HG03095 (cell line): ENCODE measurements at regions not wholly inside any gene's neighbourhood (a gene's known extent, or its start where the extent isn't known, plus 50 kb on each side); places are given as distances from the start of the nearest gene placed in this dataset.
"Not testable (repeated sequence)": the region's sequence is repeated elsewhere in the genome, so short reads cannot be mapped to it uniquely, and the experiment has no call there.

Experiments
- ATAC-seq: cut with Tn5 transposase; IDR thresholded peaks from one replicate; pipeline ENCODE4 v1.9.1; 2021; ENCODE audit warnings: moderate library complexity; ENCODE audit not compliant: unreplicated experiment

DNA sequence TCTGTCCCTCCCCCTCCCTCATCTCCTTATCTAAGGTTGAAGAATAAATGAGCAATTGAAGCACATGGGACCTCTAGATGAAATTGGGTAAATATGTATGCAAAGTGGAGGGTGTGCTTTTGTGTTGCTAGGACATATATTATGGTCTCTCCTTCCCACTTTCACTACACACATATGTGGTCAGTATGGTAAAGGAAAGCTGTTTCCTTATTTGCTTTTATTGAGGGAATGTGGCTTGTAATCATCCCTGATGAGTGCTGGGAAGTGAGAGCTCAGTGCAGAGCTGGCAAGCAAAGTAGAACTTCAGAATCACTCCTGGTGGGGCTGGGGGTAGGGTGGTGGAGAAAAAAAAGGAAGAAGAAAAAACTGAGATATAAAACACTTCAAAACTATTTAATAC is 189.9 kb upstream of the ATP5MC3 start:
- ATAC-seq: no peak

DNA sequence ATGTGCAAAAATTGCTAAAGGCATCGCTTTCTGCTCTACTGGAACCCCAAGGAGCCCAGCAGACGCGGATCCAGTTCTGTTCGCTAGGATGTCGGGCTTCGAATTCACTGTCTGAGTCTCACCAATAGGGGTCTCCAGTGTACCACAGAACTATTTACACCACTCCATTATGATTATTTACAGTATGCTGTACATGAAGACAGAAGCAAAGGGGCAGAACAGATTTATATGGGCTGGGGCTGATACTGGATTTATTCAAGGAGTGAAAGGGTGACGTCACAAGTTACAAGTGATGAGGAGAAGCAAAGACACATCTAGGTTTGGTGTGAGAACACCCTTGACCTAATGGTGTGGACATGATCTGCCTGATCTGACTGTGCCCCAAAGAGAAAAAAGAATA is 185.3 kb upstream of the ATP5MC3 start:
- no peak for ATAC-seq

DNA sequence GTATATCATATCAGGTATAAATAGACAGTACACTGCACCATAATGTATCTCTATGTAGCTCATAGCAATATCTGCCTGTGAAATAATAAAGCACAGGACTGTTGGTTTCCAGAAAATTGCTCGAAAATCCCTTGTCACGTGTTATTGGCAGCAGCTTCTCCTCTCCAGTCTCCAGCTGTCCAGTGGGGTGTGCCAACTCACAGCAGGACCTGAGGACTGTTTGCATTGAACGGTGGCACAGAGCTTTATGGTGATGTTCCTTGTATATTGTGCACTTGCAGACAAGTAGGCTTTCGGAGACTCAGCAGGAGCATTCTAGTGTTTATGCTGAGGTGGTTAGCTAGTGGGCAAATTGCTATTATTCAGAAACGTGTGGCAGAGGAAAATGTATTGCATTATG is 182.2 kb upstream of the ATP5MC3 start:
- ATAC-seq: no peak

DNA sequence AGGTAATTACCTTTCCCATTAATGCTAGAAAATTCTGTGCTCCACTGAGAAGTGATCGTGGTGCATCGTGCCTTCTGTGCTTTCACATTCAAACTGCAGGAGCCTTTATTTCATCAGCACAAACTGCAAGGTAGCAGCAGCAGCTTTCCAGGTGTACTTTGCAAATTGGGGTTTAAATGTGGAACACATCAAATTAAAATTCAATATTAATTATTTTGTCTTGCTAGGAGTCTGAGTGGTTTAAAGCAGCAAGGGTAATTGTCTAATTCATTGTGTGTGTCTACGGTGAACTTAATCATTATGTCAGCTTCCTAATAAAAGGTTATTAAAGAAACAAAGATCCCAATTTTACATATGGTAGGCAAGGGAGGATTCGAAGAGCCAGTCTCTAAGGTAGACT is 180.8 kb upstream of the ATP5MC3 start:
- no peak for ATAC-seq

DNA sequence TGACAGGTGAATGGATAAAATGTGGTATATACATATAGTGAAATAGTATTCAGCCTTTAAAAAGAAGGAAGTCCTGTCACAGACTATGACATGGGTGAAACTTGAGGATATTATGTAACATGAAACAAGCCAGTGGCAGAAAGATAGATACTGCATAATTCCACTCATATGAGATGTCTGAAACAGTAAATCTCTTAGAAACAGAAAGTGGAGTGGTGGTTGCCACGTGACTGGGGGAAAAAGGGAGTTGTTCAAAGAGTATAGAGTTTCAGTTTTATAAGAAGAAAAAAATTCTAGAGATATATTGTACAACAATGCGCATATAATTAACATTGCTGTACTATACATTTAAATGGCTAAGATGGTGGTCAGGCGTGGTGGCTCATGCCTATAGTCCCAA is 178.2 kb upstream of the ATP5MC3 start:
- no peak for ATAC-seq

DNA sequence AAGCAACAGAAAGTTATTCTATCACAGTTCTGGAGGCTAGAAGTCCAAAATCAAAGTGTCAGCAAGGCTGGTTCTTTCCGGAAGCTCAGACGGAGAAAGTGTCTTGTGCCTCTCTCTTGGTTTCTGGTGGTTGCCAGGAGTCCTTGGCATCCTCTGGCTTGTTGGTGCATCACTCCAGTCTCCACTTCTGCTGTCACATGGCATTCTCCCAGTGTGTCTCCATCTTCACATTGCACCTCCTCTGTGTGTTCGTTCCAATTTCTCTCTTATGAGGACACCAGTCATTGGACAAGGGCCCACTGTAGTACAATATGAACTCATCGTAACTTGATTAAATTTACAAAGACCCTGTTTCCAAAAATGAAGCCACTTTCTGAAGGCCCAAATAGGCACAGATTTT is 175.4 kb upstream of the ATP5MC3 start:
- no peak for ATAC-seq

DNA sequence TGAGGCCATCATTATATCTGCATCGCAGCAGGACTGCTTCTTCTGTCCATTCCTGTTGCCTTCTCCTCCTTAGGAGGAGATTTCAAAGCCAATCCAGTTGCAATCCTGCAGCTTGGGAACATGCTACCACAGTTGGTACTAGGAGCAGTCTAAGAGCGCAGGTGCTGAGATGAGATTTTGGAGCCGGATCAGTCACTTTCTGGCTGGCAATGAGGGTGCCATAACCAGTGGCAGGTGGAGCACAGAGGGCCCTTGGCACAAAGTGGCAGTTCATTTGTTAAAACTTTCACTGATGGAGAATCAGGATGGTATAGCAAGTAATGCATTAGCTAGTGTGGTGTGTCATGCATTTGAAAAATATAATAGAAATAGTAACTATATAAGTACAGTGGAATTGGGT is 173.7 kb upstream of the ATP5MC3 start:
- no peak for ATAC-seq

DNA sequence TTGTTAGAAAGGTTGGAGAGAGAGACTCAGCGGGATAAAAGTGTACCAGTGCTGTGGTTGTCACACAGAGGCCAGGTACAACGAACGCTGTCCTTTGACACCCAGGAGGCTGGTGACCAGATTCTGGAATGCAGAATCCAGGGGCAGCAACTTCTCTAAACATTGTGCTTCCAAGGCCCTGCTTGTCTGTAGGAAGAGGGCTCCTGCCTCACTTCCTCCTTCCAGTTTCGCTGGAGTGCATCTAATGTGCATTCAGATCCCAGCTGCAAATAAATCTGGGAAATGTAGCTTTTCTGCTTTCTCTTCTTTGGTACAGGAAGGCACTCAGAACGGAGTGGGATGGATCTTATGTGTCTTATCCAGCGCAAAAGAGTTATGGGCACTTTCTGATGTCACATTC is 171.8 kb upstream of the ATP5MC3 start:
- no peak for ATAC-seq

DNA sequence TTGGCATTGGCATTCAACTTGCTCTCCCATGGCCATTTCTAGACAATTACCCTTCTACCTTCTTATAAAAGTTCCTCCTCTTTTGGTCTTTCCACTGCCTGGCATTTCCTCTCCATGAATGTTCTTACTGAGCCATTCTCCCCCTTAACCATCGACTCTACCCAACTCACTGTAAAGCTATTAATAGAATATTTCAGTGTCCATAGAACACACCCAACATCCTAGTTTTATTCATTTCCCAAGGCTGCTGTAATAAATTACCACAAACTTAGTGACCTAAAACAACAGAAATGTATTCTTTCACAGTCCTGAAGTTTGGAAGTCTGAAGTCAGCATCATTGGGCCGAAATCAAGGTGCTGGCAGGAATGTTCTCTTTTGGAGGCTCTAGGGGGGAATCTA is 170.0 kb upstream of the ATP5MC3 start:
- no peak for ATAC-seq

DNA sequence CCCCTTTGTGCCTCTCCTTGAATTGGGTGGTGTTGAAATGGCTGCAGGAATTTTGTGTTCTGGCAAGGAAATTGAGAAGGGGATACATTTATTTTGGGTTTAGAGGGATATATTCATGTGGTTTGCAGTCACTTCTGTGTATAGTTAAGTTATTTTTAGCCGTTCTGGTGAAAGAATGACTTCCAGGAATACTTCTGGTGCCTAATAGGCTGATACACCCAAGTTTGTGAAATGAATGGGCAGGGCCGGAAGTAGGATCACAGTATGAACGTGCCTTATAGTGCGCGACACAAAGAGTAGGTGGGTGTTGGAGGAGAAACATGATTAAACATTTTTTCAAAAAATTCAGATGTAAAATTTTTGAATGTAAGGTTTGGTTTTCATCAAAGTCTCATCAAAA is 168.6 kb upstream of the ATP5MC3 start:
- no peak for ATAC-seq

DNA sequence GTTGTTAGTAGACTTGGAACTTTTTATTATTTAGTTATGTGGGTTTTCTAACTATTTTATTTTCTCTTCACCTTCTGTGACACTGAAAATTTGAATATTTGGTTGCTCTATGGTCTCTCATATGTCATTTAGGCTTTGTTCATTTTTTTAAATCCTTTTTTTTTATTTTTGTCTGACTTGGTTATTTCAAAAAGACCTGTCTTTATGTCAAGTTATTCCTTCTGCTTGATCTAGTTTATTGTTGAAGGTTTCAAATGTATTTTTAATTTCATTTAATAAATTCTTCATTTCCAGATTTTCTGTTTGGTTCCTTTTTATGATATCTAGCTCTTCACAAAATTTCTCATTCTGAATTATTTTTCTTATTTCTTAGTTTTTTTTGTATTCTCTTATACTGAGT is 160.6 kb upstream of the ATP5MC3 start:
- no peak for ATAC-seq

DNA sequence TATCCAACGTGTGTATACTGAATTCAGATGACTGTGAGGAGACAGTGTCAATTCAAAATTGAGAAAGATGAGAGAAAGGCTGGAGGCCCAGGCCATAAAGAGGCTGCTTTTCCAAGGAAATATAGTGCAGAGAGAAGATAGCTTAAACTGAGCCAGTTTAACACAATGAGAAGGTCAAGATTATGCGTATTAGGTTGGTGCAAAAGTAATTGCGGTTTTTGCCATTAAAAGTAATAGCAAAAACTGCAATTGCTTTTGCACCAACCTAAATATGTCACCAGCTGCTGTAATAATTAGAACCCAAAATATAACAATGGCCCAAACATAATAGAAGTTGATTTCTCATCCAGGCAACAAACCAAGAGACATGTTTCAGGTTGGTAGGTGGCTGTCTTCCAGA is 148.7 kb upstream of the ATP5MC3 start:
- no peak for ATAC-seq

DNA sequence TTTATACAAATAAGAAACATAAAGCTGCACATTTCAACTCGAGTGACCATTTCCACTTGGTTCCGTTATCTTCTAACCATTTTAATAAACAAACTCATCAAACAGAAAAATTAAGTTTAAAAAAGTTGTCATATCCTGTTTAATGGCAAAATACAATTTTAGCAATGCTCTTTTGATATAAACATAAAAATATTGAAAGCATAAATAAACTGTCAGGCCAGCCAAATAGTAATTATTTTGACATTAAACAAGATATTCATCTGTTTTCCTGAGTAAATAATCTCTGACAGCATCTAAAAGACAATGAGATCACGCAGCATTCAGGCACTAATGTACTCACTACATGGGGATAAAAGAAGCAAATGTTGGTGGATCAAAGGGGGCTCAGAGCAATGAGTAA is 145.3 kb upstream of the ATP5MC3 start:
- ATAC-seq: no peak

DNA sequence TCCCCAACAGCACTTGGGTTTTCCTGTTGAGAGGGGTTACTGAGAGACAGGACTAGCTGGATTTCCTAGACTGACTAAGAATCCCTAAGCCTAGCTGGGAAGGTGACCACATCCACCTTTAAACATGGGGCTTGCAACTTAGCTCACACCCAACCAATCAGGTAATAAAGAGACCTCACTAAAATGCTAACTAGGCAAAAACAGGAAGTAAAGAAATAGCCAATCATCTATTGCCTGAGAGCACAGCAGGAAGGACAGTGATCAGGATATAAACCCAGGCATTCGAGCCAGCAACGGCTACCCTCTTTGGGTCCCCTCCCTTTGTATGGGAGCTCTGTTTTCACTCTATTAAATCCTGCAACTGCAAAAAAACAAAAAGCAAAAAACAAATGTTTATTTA is 144.7 kb upstream of the ATP5MC3 start:
- not testable (repeated sequence) for ATAC-seq

DNA sequence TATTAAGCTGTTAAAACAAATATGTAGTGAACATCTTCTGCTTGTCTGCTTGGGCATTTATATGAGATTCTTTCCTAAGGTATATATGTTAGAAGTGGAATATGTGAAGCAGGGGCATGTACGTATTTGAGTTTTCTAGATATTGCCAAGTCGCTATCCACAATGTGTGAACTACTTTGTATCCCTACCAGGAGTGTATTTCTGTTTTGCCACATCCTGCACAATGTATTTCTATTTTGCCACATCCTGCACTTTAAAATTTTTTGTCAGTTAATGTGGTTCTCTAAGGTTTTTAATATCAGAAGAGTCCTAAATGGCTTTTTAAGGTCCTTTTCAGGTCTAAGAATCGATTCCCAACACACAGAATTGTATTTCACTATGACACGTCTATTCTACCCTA is 141.7 kb upstream of the ATP5MC3 start:
- ATAC-seq: no peak

DNA sequence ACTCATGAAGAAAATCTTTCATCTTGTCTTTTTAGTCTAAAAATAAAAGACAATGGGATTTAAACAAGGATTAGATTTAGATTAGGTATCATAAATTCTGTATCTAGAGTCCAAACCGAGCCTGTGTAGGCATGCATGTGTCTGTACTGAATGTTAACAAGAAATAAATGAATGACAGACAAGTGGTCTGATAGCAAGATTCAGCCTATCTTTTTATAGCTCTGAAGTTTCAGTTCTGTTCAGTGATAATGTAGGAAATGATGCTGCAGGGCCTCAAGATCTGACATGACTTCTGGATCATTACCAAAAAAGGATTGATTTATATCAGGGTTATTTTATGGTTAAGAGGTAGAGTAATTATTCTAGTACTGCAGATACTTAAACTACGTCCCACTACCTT is 137.0 kb upstream of the ATP5MC3 start:
- no peak for ATAC-seq

DNA sequence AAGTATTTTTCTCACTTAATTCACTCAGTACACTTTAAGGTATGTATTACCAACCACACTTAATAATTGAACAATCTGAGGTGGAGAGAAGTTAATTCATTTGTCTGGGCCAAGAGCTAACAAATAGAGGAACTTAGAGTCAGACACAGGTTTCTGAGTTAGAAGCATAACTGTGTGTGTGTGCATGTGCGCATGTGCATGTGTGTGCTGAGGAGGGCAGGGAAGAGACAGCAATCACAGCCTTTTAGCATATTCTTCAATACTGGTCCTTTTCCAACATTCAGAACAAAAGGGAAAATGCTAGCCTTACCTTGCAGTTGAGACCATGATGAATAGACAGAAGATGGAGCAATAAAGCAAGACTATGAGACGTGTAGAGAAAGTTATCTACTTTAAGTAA is 136.2 kb upstream of the ATP5MC3 start:
- ATAC-seq: no peak

DNA sequence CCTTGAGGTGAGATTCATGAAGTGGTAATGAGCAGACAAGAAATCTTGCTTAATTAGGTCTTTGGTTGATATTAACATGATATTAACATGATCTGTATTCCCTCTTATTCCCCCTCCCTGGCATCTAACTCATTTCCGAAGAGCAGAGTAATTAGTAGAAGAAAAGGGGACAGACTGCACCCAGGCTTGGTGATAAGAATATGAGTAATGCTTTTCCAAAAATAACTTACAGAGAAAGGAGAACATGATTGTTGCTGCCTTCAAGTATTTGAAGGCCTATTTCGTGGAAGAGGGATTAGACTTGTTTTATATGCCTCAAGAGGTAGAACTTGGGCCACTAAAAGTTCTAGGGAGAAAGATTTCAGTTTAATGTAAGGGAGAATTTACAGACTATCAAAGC is 130.6 kb upstream of the ATP5MC3 start:
- no peak for ATAC-seq

DNA sequence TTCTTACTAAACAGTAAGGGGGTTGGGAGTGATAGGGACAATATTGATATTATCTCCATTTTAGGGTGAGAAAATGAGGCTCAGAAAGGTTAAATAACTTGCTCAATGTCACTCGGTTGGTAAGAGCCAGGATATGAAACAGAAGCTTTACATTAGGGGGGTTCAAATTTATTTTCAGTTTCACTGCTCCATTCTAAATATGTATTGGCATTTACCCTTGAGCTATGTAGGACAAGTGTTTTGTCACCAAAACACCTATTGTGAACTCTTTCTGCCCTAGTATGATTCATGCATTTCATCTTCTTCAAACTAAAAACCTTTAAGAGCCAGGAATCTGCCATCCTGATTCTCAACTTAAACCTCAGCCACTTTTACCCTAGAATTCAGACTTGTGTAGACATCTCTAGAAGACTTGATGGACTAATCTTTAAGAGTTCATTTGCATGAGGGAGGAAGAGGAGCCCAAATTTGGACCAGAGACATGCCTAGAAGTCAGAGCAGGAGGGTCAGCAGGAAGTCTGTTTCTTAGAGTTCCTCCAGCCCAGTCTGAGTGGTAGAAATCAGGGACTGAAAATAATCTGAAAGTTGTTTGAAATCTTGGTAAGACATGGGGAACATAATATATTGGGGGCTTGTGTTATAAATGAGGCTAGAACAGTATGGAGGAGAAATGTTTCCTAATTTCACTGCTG is 129.4 kb upstream of the ATP5MC3 start:
- no peak for ATAC-seq

DNA sequence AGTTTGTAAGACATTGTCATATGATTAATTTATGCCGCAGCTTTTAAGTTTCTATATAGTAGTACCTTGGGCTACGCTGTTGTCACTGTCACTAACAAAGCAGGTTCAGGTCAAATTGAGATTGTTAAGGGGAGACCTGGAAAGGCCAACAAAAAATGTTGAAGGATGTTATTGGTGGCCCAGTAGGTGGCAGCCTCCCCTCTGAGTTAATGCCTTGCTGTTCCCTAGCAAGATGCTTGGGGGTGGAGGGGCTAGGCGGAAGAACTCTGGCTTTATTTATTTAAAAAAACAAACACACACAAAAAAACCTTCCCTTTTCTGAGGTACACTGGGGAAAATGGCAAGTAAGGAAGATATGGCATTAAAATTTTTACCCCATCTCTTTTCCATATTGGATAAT is 128.3 kb upstream of the ATP5MC3 start:
- no peak for ATAC-seq

DNA sequence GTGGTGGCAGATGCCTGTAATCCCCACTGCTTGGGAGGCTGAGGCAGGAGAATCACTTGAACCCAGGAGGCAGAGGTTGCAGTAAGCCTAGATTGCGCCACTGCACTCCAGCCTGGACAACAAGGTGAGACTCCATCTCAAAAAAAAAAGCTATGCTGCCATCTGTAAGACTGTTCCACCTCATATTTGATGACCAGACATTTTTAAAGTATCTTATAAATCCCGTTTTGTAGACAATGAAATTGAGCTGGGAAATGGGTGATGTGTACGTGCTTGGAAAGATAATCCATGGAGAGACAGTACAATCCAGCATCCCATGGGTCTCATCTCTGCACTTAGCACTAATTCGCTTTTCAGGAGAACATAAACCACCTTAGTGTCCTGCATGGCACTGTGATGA is 126.5 kb upstream of the ATP5MC3 start:
- no peak for ATAC-seq

DNA sequence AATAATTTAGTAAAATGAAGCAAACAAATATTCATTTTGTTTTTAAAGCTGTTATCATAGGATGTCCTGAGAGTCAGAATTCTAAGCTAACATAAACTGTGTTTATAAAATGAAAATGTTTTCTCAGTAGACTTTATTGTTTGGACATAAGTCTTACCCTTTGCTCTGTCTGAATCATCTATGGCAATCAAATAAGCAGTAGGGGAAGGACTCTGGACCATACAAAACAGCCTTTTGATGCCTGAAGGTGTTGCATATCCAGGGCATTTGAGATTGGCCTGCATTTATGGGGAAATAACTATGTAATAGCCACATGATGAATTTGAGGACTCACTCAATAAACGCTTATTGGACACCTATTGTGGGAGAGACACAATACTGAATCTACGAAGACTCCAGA is 123.0 kb upstream of the ATP5MC3 start:
- ATAC-seq: no peak

DNA sequence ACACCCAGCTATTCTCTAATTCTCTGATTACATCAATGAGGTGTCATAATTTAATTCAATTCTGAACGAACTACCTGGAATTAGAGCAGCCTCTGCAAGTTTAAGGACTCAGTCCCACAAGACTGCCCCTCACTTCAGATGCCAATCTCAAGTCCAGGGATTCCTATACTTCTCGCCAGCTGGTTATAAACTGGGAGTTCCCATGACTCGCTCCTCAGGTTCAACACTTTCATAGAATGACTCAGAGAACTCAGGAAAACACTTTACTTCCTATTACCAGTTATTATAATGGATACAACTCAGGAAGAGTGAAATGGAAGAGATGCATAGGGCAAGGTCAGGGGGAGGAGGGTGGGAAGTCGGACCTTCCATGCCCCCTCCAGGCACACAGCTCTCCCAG is 112.3 kb upstream of the ATP5MC3 start:
- no peak for ATAC-seq

DNA sequence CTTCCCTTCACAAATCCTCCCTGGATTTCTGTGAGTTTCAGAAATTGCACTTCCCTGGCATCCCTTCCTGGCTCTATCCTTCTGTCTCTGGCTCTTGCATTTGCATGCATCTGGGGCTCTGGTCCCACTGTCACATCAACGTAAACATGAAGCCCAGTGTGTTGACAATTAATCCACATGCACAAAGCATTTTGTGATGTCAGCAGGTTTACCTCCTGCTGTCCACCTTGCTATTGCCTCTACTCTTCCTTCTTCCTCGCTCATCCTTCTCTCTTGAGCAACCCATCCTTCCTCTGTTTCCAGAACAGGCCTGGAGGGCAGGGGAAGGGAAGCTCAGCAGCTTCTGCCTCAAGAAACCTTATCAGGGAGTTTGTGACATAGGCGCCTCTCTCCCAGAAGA is 111.7 kb upstream of the ATP5MC3 start:
- ATAC-seq: no peak
